WTC11 (cell line): ENCODE measurements at regions not wholly inside any gene's neighbourhood (a gene's known extent, or its start where the extent isn't known, plus 50 kb on each side); places are given as distances from the start of the nearest gene placed in this dataset.

ENCODE experiments used
- ATF2 ChIP-seq: sonication (generic); formaldehyde crosslinking; IDR thresholded peaks from 2 replicates; pipeline ENCODE4 v1.8.1; 2022; ENCODE audit warnings: low read depth, missing genetic modification reagents, borderline replicate concordance
- CTCF ChIP-seq: fragments of 200-600 bp; IDR thresholded peaks from 2 replicates; pipeline ENCODE4 v1.8.0; 2022; ENCODE audit warnings: antibody characterized with exemption
- E2F4 ChIP-seq: sonication (generic); formaldehyde crosslinking; IDR thresholded peaks from 2 replicates; pipeline ENCODE4 v1.8.1; 2022; ENCODE audit warnings: low read depth, mild to moderate bottlenecking, moderate library complexity, missing genetic modification reagents, borderline replicate concordance
- ELF4 ChIP-seq: sonication (generic); formaldehyde crosslinking; IDR thresholded peaks from 2 replicates; pipeline ENCODE4 v1.8.1; 2022; ENCODE audit warnings: low read depth, mild to moderate bottlenecking, moderate library complexity, missing genetic modification reagents
- GTF2I ChIP-seq: fragments of 250-450 bp; sonication (Bioruptor Pico); conservative IDR thresholded peaks from 2 replicates; pipeline ENCODE4 v1.4.0; 2021; ENCODE audit warnings: mild to moderate bottlenecking
- MXD4 ChIP-seq: fragments of 250-450 bp; sonication (Bioruptor Pico); IDR thresholded peaks from 2 replicates; pipeline ENCODE4 v1.8.0; 2021; ENCODE audit warnings: mild to moderate bottlenecking, moderate library complexity, borderline replicate concordance
- NR2C2 ChIP-seq: sonication (generic); formaldehyde crosslinking; IDR thresholded peaks from 2 replicates; pipeline ENCODE4 v1.8.0; 2022; ENCODE audit warnings: mild to moderate bottlenecking, missing genetic modification reagents
- NR3C1 ChIP-seq: sonication (generic); formaldehyde crosslinking; conservative IDR thresholded peaks from 2 replicates; pipeline ENCODE4 v1.8.1; 2023; ENCODE audit warnings: low read depth, mild to moderate bottlenecking, missing genetic modification reagents
- STAT6 ChIP-seq: sonication (generic); formaldehyde crosslinking; conservative IDR thresholded peaks from 2 replicates; pipeline ENCODE4 v1.8.1; 2023; ENCODE audit warnings: mild to moderate bottlenecking, low read depth, missing genetic modification reagents, moderate library complexity
- USF2 ChIP-seq: sonication (generic); formaldehyde crosslinking; IDR thresholded peaks from 2 replicates; pipeline ENCODE4 v1.8.1; 2023; ENCODE audit warnings: mild to moderate bottlenecking, missing genetic modification reagents, moderate library complexity
- ZNF121 ChIP-seq: sonication (generic); formaldehyde crosslinking; IDR thresholded peaks from 2 replicates; pipeline ENCODE4 v1.8.0; 2023; ENCODE audit warnings: missing genetic modification reagents
- ZNF219 ChIP-seq: sonication (generic); formaldehyde crosslinking; IDR thresholded peaks from 2 replicates; pipeline ENCODE4 v1.8.0; 2023; ENCODE audit warnings: missing genetic modification reagents, mild to moderate bottlenecking, borderline replicate concordance
- ZNF263 ChIP-seq: sonication (generic); formaldehyde crosslinking; IDR thresholded peaks from 2 replicates; pipeline ENCODE4 v1.8.1; 2022; ENCODE audit warnings: low read depth, mild to moderate bottlenecking, moderate library complexity, missing genetic modification reagents
- ZNF416 ChIP-seq: fragments of 250-450 bp; sonication (Bioruptor Pico); IDR thresholded peaks from 2 replicates; pipeline ENCODE4 v1.9.0; 2021; ENCODE audit warnings: mild to moderate bottlenecking, inconsistent platforms

- TF ChIP-seq CTCF: no peak
- no peak for TF ChIP-seq MXD4 (CRISPR knock-in tag)
- no peak for TF ChIP-seq E2F4 (CRISPR knock-in tag)
- TF ChIP-seq USF2 (CRISPR knock-in tag): no peak
- TF ChIP-seq ZNF219 (CRISPR knock-in tag): no peak
- TF ChIP-seq ZNF416 (CRISPR knock-in tag): no peak
- no peak for TF ChIP-seq ATF2
- TF ChIP-seq ELF4: no peak
- no peak for TF ChIP-seq ZNF263 (CRISPR knock-in tag)
- TF ChIP-seq NR2C2 (CRISPR knock-in tag): no peak
- TF ChIP-seq ZNF121 (CRISPR knock-in tag): no peak
- no peak for TF ChIP-seq NR3C1 (CRISPR knock-in tag)
- TF ChIP-seq STAT6 (CRISPR knock-in tag): no peak
- no peak for TF ChIP-seq GTF2I (CRISPR knock-in tag)
Measured at GRCh38 chr2:181117206-181117925, 137.0 kb downstream of the UBE2E3 start.
